Large intestine (tissue), 3 donors: ENCODE measurements at regions not wholly inside any gene's neighbourhood (a gene's known extent, or its start where the extent isn't known, plus 50 kb on each side); places are given as distances from the start of the nearest gene placed in this dataset.
A peak's percentile ranks its signal among the peaks of the same experiment; 100 is the strongest.
"Not testable (repeated sequence)": the region's sequence is repeated elsewhere in the genome, so short reads cannot be mapped to it uniquely, and the experiment has no call there.

Experiments used
- DNase-seq, 2 donors: peaks; one replicate each; pipeline versions ENCODE4 v3.0.0 to v3.0.0-alpha.2; 2013
- H3K27ac ChIP-seq: one replicate; pipeline ENCODE4 v1.5.1; 2013; ENCODE audit warnings: low read length
- H3K27me3 ChIP-seq: 2 replicates; pipeline ENCODE4 v1.6.1; 2013; ENCODE audit warnings: low read length; ENCODE audit not compliant: control insufficient read depth, insufficient read depth
- H3K36me3 ChIP-seq: 2 replicates; pipeline ENCODE4 v1.6.1; 2013; ENCODE audit warnings: low read length; ENCODE audit not compliant: control insufficient read depth, insufficient read depth
- H3K4me1 ChIP-seq: one replicate; pipeline ENCODE4 v1.6.1; 2013; ENCODE audit warnings: low read length; ENCODE audit not compliant: control insufficient read depth, insufficient read depth
- H3K4me3 ChIP-seq: one replicate; pipeline ENCODE4 v1.5.1; 2013; ENCODE audit warnings: low read length
- H3K9me3 ChIP-seq: one replicate; pipeline ENCODE4 v1.6.1; 2013; ENCODE audit warnings: mild to moderate bottlenecking, low read depth, low read length, moderate library complexity; ENCODE audit not compliant: control insufficient read depth
- WGBS: methylation state at CpG from one replicate; pipeline ENCODE4 v1.1.5; 2013; ENCODE audit warnings: low lambda C conversion rate; ENCODE audit not compliant: insufficient coverage; 5-methylcytosine and 5-hydroxymethylcytosine counted together

DNA sequence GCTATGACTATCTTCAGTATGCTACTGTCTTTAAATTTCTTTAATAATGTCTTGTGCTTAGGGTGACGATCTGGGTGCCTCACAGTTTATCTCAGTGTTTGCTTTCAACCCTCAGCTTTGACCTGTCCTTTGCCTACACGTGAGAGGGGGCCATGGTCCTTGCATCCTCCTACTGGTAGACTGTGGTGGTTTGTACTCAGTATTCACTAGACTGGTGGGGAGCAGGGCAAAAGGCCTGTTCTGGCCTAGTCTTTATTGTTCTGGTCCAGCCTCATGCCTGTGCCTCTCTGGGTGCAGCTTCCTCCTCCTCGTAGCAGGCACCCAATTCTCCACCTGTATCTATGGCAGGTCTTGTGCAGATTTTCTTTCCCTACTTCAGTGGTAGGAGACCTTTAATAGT, 354.9 kb downstream of the CD109 start:
- Histone ChIP-seq H3K27me3 (no peaks in the 10 kb centered on the region), H3K36me3 (no peaks in the 10 kb centered on the region), H3K4me1 (peaks cover 3% of the 10 kb centered on the region), H3K9me3 (no peaks in the 10 kb centered on the region), H3K4me3 (no peak overlapping the region), H3K27ac (no peak overlapping the region)
- WGBS = no CpG with 5 or more reads among the region's 3 CpGs
- DNase-seq = peak in 1 of 2 donors; percentile 49

DNA sequence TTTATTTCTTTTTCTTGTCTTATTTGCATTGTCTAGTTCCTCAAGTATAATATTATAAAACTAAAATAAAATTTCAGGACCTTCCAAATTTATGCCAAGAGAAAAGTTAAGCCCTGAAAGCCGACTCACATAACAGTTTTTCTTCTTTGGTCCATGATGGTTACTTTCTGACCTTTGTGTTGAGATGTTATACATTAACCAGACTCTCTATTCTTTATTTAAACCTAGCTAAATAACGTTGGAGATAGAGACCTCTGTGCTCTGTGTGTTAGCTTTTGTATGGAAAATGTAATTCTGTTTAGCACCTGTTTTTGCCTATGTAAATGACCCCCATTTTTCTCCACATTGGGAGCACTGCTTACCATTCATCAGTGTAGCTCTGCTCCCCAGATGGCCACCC, 352.4 kb downstream of the CD109 start:
- 0% methylated on average over 1 of the region's 2 CpGs for WGBS
- Histone ChIP-seq H3K9me3 (no peaks in the 10 kb centered on the region), H3K4me1 (peaks cover 3% of the 10 kb centered on the region), H3K36me3 (no peaks in the 10 kb centered on the region), H3K27me3 (no peaks in the 10 kb centered on the region), H3K4me3 (no peak overlapping the region), H3K27ac (no peak overlapping the region)
- DNase-seq = peak in 1 of 2 donors; percentile 35

DNA sequence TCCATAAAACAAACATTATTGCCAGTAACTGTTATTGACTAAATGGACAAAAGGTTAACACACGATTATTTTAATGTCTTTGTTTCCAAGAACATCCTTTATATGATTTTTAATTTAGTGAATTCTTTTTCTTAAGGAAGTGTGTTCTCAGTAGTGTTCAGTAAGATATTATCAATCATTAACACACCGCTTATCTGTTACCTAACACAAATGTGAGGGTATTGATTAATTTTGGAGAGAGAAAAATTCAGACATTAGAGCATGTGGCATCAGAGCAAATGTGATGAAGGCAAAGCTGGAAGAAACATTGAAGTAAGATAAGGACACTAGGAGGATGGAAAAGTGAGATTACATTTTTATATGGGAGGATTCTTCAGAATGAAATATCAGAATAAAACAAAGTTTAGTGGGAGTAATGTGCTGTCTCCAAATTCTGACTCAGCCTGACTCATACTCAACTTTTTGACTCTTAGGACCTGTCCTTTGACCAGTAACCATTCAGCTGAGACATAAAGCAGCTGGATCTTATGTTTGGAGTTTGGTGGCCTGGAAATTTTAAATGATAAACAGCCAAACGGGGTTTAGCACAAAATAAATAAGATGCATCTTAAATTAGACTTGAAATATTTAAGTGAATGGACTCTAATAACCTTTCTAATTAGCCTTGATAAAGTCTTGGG, 348.6 kb downstream of the CD109 start:
- Histone ChIP-seq H3K4me3 (no peak overlapping the region), H3K4me1 (peaks cover 3% of the 10 kb centered on the region), H3K27ac (no peak overlapping the region), H3K9me3 (no peaks in the 10 kb centered on the region), H3K36me3 (no peaks in the 10 kb centered on the region), H3K27me3 (no peaks in the 10 kb centered on the region)
- no peak for DNase-seq
- WGBS = 80% methylated on average over 1 of the region's 3 CpGs

DNA sequence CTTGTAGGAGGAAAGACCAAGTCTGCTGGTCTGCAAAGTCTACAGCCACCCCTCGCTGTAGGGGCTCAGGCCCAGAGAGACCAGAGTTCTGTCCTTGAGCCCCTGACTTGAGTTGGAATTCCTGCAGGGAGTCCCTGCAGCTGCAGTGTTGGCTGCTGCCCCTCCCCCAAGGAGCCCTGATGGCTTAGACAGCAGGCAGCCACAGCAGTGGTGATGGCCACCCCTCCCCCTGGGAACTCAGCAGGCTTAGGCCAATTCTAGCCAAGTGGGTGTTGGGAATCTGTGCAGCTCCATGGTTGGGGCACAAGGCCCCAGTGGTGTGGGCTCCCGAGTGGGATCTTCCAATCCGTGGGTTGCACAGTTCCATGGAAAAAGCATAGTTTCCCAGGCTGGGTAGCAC, 345.4 kb downstream of the CD109 start:
- Histone ChIP-seq H3K27ac (no peak overlapping the region), H3K9me3 (no peaks in the 10 kb centered on the region), H3K27me3 (no peaks in the 10 kb centered on the region), H3K4me1 (no peaks in the 10 kb centered on the region), H3K4me3 (no peak overlapping the region), H3K36me3 (no peaks in the 10 kb centered on the region)
- no CpG with 5 or more reads among the region's 3 CpGs for WGBS
- no peak for DNase-seq

DNA sequence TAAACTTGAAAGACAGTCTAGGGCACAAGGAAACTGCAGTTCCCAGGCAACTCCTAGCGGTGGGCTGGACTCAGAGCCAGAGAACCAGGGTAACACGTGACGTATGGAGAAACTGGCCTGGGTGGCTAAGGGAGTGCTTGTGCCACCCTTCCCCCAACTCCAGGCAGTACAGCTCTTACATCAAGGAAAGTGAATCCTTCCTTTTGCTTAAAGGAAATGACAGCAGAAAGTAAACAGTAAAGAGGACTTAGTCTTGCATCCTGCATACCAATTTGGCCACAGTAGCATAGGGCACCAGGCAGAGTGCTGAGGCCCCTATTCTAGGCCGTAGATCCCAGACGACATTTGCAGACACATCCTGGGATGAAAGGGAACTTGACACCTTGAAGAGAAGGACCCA, 322.8 kb downstream of the CD109 start:
- Histone ChIP-seq H3K36me3 (no peaks in the 10 kb centered on the region), H3K4me1 (no peaks in the 10 kb centered on the region), H3K27me3 (no peaks in the 10 kb centered on the region), H3K4me3 (no peak overlapping the region), H3K9me3 (no peaks in the 10 kb centered on the region), H3K27ac (no peak overlapping the region)
- DNase-seq = no peak
- no CpG with 5 or more reads among the region's 5 CpGs for WGBS

DNA sequence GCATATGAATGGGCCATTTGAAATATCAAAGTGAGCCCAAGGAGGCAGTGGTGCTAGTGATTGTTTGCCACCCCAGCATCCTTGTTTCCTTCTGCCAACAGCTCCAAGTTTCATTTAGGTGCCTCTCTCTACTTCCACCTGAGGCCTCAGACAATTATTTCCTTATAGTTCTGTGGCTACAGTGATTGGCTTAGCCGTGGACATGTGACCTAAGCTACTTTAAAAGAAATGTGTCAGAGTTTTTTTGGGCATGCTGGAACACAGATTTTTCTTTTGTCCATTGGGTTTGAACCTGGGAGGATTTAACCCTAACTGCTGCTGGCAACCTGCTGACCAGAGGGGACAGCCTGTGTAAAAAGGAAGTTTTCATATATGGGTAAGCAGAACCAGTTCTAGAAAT, 319.4 kb downstream of the CD109 start:
- Histone ChIP-seq H3K9me3 (peaks cover 3% of the 10 kb centered on the region), H3K4me1 (no peaks in the 10 kb centered on the region), H3K4me3 (no peak overlapping the region), H3K27me3 (no peaks in the 10 kb centered on the region), H3K27ac (no peak overlapping the region), H3K36me3 (no peaks in the 10 kb centered on the region)
- DNase-seq = no peak
- no CpG with 5 or more reads among the region's 1 CpG for WGBS

DNA sequence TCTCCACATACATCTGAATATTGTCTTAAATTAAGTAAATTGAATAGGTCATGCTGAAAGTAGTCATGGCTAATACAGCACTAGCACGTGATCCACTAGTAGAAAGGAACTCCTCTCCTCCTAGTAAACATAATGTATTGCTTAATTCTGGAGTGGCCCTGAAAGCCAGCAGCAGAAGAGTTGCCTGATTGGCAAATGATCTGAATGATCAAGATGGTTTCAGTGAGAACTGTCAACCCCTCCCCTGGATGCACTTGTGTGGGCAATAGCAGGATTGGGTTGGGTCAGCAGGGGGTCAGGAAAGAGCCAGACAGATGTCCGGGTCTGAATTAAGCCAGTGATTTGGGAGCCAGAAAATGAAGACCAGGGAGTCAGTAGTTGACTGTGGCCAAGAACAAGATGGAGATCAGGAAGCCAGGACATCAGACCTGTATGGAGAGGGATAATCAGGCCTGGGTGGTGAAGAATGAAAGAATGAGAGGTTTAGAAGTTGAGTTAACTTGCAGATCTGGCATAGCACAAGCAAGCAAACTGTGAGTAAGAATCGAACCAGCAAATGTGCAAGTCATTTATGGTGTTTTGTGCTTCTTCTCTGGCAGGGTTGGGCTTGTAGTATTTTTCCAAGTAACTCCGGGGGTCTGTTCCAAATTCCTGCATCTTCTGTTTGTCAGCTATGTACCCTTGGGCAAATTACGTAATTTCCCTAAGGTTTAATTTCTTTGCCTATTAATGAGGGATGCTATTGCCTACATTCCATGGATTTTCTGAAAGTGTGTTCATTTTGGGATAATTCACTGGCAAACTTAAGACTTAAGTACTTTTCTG, 304.9 kb downstream of the CD109 start:
- no peaks in the 10 kb centered on the region for H3K9me3 ChIP-seq
- no peak overlapping the region for H3K27ac ChIP-seq
- no peaks in the 10 kb centered on the region for H3K36me3 ChIP-seq
- DNase-seq = no peak
- H3K4me3 ChIP-seq = no peak overlapping the region
- no peaks in the 10 kb centered on the region for H3K27me3 ChIP-seq
- 71% methylated on average over 3 of the region's 5 CpGs for WGBS
- no peaks in the 10 kb centered on the region for H3K4me1 ChIP-seq

DNA sequence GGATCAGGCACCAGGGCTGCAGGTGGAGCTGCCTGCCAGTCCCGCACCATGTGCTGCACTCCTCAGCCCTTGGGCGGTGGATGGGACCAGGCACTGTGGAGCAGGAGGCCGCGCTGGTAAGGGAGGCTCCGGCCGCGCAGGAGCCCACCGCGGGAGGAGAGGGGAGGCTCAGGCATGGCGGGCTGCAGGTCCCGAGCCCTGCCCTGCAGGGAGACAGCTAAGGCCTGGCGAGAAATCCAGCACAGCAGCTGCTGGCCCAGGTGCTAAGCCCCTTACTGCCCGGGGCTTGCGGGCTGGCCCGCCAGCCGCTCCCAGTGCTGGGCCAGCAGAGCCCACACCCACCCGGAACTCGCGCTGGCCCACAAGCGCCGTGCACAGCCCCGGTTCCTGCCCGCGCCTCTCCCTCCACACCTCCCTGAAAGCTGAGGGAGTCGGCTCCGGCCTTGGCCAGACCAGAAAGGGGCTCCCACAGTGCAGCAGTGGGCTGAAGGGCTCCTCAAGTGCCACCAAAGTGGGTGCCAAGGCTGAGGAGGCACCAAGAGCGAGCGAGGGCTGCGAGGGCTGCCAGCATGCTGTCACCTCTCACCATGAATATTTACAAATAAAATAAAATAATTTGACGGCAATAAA, 294.7 kb downstream of the CD109 start:
- not testable (repeated sequence) for H3K27me3 ChIP-seq, H3K4me3 ChIP-seq, H3K4me1 ChIP-seq, H3K9me3 ChIP-seq, DNase-seq, H3K36me3 ChIP-seq, H3K27ac ChIP-seq
- no CpG with 5 or more reads among the region's 30 CpGs for WGBS

DNA sequence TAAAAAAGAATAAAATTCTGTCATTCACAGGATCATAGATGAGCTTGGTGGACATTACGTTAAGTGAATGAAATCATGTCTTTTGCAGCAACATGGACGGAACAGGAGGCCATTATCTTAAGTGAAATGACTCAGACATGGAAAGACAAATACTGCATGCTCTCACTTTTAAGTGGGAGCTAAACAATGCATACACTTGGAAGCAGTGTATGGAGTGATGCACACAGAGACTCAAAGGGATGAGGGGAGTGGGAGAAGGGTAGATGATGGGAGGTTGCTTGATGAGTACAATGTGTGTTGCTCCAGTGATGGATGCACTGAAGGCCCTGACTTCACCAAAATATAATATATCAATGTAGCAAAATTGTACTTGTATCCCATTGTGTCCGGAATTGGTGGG, 293.4 kb downstream of the CD109 start:
- Histone ChIP-seq H3K27ac (no peak overlapping the region), H3K27me3 (no peaks in the 10 kb centered on the region), H3K36me3 (no peaks in the 10 kb centered on the region), H3K4me1 (no peaks in the 10 kb centered on the region), H3K4me3 (no peak overlapping the region), H3K9me3 (peaks cover 9% of the 10 kb centered on the region)
- DNase-seq = no peak
- 83% methylated on average over 1 of the region's 3 CpGs for WGBS

DNA sequence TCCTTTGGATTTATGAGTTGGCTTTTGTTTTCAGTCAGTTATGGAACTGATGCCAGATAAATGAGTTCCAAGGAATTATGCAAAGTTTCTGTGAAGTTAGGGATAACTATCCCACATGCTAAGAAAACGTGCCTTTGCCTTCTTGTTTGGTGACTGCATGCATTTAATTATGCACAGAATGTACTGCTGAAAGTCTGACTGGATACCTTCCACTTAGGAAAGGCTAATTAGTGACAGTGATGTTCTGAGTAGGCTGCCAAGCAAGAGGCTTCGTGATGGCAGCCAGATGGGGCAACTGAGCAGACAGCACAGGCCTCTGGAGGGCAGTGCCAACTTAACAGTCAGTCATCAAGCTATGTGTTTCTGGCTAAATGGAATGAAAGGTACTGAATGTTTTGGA, 289.9 kb downstream of the CD109 start:
- Histone ChIP-seq H3K4me1 (no peaks in the 10 kb centered on the region), H3K27me3 (no peaks in the 10 kb centered on the region), H3K36me3 (no peaks in the 10 kb centered on the region), H3K4me3 (no peak overlapping the region), H3K9me3 (peaks cover 8% of the 10 kb centered on the region), H3K27ac (no peak overlapping the region)
- WGBS = no CpG with 5 or more reads among the region's 2 CpGs
- DNase-seq = no peak
